CD14-positive monocyte (primary cell): ENCODE measurements at regions not wholly inside any gene's neighbourhood (a gene's known extent, or its start where the extent isn't known, plus 50 kb on each side); places are given as distances from the start of the nearest gene placed in this dataset.

Experiments used
- DNase-seq, 3 donors: peaks; one replicate each; pipeline ENCODE4 v3.0.0-alpha.2; 2011 to 2022
- H2AFZ ChIP-seq: 2 replicates; pipeline ENCODE4 v1.6.0; 2012; ENCODE audit warnings: mild to moderate bottlenecking, low read depth, low read length, inconsistent platforms; ENCODE audit not compliant: insufficient read depth, poor library complexity, severe bottlenecking
- H3K27ac ChIP-seq, 2 donors: 1 replicate in 1 of 2; 2 replicates in 1 of 2; pipeline ENCODE4 v1.5.1; 2012 to 2013; ENCODE audit warnings: low read length in 2 of 2, control low read depth in 1 of 2, inconsistent platforms in 1 of 2, low read depth in 1 of 2, mild to moderate bottlenecking in 1 of 2
- H3K27me3 ChIP-seq, 2 donors: one replicate each; pipeline versions ENCODE4 v1.6.0 to v1.6.1; 2011 to 2013; ENCODE audit warnings: low read length in 2 of 2; ENCODE audit not compliant: control insufficient read depth in 2 of 2, insufficient read depth in 2 of 2
- H3K36me3 ChIP-seq, 2 donors: replicated peaks in 1 of 2; 1 replicate in 1 of 2; 2 replicates in 1 of 2; pipeline versions ENCODE4 v1.5.1 to v1.6.1; 2012 to 2013; ENCODE audit warnings: low read length in 2 of 2, control low read depth in 1 of 2, inconsistent platforms in 1 of 2, mild to moderate bottlenecking in 1 of 2; ENCODE audit not compliant: insufficient read depth in 2 of 2, control insufficient read depth in 1 of 2
- H3K4me1 ChIP-seq, 2 donors: 1 replicate in 1 of 2; 2 replicates in 1 of 2; pipeline versions ENCODE4 v1.5.1 to v1.6.1; 2012 to 2013; ENCODE audit warnings: low read length in 2 of 2, control low read depth in 1 of 2, inconsistent platforms in 1 of 2, mild to moderate bottlenecking in 1 of 2, moderate library complexity in 1 of 2; ENCODE audit not compliant: insufficient read depth in 2 of 2, control insufficient read depth in 1 of 2
- H3K4me2 ChIP-seq: replicated peaks from 2 replicates; pipeline ENCODE3; 2012; ENCODE audit warnings: low read length, moderate library complexity, mild to moderate bottlenecking; ENCODE audit not compliant: poor library complexity, severe bottlenecking; ENCODE audit errors: extremely low read depth
- H3K4me3 ChIP-seq, 3 experiments: fragments of 200-600 bp in 1 of 3; sonication (generic) in 1 of 3; replicated peaks in 1 of 3; 1 replicate in 2 of 3; 2 replicates in 1 of 3; pipeline ENCODE4 v1.5.1; 2011 to 2013; ENCODE audit warnings: low read length in 3 of 3, mild to moderate bottlenecking in 3 of 3, control low read depth in 2 of 3, low read depth in 2 of 3, inconsistent platforms in 1 of 3, moderate library complexity in 1 of 3
- H3K79me2 ChIP-seq: 2 replicates; pipeline ENCODE4 v1.6.0; 2012; ENCODE audit warnings: mild to moderate bottlenecking, control low read depth, inconsistent platforms, low read length, moderate library complexity; ENCODE audit not compliant: insufficient read depth
- H3K9ac ChIP-seq: 2 replicates; pipeline ENCODE4 v1.6.0; 2017; ENCODE audit warnings: low read length, mild to moderate bottlenecking; ENCODE audit not compliant: insufficient read depth, poor library complexity, severe bottlenecking
- H3K9me3 ChIP-seq, 2 donors: replicated peaks in 1 of 2; 1 replicate in 1 of 2; 2 replicates in 1 of 2; pipeline versions ENCODE4 v1.5.1 to v1.6.1; 2012 to 2013; ENCODE audit warnings: low read length in 2 of 2, control low read depth in 1 of 2; ENCODE audit not compliant: control insufficient read depth in 1 of 2, insufficient read depth in 1 of 2
- H4K20me1 ChIP-seq: 2 replicates; pipeline ENCODE4 v1.6.0; 2012; ENCODE audit warnings: mild to moderate bottlenecking, low read length, control low read depth, moderate library complexity; ENCODE audit not compliant: insufficient read depth
- H3K27ac Mint-ChIP-seq, 7 donors: one replicate each; pipeline ENCODE4 v1.8.0; 2020; ENCODE audit warnings: mild to moderate bottlenecking in 7 of 7, mixed read lengths in 7 of 7, moderate library complexity in 6 of 7, inconsistent platforms in 2 of 7
- H3K27me3 Mint-ChIP-seq, 3 donors: one replicate each; pipeline ENCODE4 v1.8.0; 2021 to 2022; ENCODE audit warnings: low read depth in 3 of 3, mild to moderate bottlenecking in 3 of 3, mixed read lengths in 3 of 3, moderate library complexity in 3 of 3, inconsistent platforms in 1 of 3
- H3K36me3 Mint-ChIP-seq, 2 donors: one replicate each; pipeline ENCODE4 v1.8.0; 2020; ENCODE audit warnings: mixed read lengths in 2 of 2, inconsistent platforms in 1 of 2, mild to moderate bottlenecking in 1 of 2
- H3K4me1 Mint-ChIP-seq: one replicate; pipeline ENCODE4 v1.8.0; 2020; ENCODE audit warnings: mild to moderate bottlenecking, mixed read lengths
- H3K4me3 Mint-ChIP-seq, 2 donors: one replicate each; pipeline ENCODE4 v1.8.0; 2020; ENCODE audit warnings: mild to moderate bottlenecking in 2 of 2, mixed read lengths in 2 of 2, moderate library complexity in 1 of 2
- H3K9me3 Mint-ChIP-seq, 7 donors: one replicate each; pipeline ENCODE4 v1.8.0; 2020 to 2022; ENCODE audit warnings: mixed read lengths in 7 of 7, mild to moderate bottlenecking in 6 of 7, moderate library complexity in 6 of 7, inconsistent platforms in 2 of 7
- CTCF ChIP-seq: fragments of 200-600 bp; IDR thresholded peaks from one replicate; pipeline ENCODE4 v1.8.0; 2022; ENCODE audit warnings: antibody characterized with exemption, mild to moderate bottlenecking
- WGBS: methylation state at CpG from one replicate; pipeline ENCODE4 v1.1.5; 2013; ENCODE audit warnings: missing lambda C conversion rate; ENCODE audit not compliant: insufficient coverage; 5-methylcytosine and 5-hydroxymethylcytosine counted together
- intact Hi-C, 2 donors: fragments of 100-400 bp; cut with micrococcal nuclease; formaldehyde crosslinking; loops; one replicate each; pipeline versions ENCODE4 v1.15.0 to v1.15.1; 2023

- Mint-ChIP-seq H3K27me3 (peaks cover 0 to 3% (median 2%) of the 10 kb centered on the region in 3 donors), H3K4me3 (no peak overlapping the region), H3K27ac (peak overlapping the region in 1 of 7 donors; percentile 57), H3K36me3 (no peaks in the 10 kb centered on the region), H3K4me1 (peaks cover 5% of the 10 kb centered on the region), H3K9me3 (peaks cover 0 to 6% (median 2%) of the 10 kb centered on the region in 7 donors)
- Histone ChIP-seq H3K9me3 (no peaks in the 10 kb centered on the region), H3K79me2 (no peaks in the 10 kb centered on the region), H4K20me1 (no peaks in the 10 kb centered on the region), H3K36me3 (no peaks in the 10 kb centered on the region), H3K9ac (no peak overlapping the region), H2AFZ (no peak overlapping the region), H3K4me2 (no peak overlapping the region), H3K27ac (no peak overlapping the region), H3K4me3 (no peak overlapping the region), H3K4me1 (no peaks in the 10 kb centered on the region), H3K27me3 (no peaks in the 10 kb centered on the region)
- TF ChIP-seq CTCF: no peak
- DNase-seq: no peak
- intact Hi-C loops: no loop called here
- WGBS: 100% methylated on average over 3 of the region's 8 CpGs
Observed at GRCh38 chr4:13966231-13967195, 339.0 kb upstream of the BOD1L1 start.

- no peaks in the 10 kb centered on the region for H3K27me3 ChIP-seq
- no peak overlapping the region for H3K9ac ChIP-seq
- no peak for DNase-seq
- Mint-ChIP-seq H3K9me3 (peaks cover 0 to 3% (median 1%) of the 10 kb centered on the region in 7 donors), H3K27ac (no peak overlapping the region), H3K4me1 (peaks cover 7% of the 10 kb centered on the region), H3K27me3 (peaks cover 0 to 3% (median 0%) of the 10 kb centered on the region in 3 donors), H3K4me3 (no peak overlapping the region), H3K36me3 (no peaks in the 10 kb centered on the region)
- no CpG with 5 or more reads among the region's 2 CpGs for WGBS
- no peak for TF ChIP-seq CTCF
- no peak overlapping the region for H3K27ac ChIP-seq
- H4K20me1 ChIP-seq: no peaks in the 10 kb centered on the region
- no peaks in the 10 kb centered on the region for H3K79me2 ChIP-seq
- no peaks in the 10 kb centered on the region for H3K4me1 ChIP-seq
- intact Hi-C loops: no loop called here
- H3K4me2 ChIP-seq: no peak overlapping the region
- no peaks in the 10 kb centered on the region for H3K9me3 ChIP-seq
- no peaks in the 10 kb centered on the region for H3K36me3 ChIP-seq
- H2AFZ ChIP-seq: no peak overlapping the region
- no peak overlapping the region for H3K4me3 ChIP-seq
Observed at GRCh38 chr4:13968723-13969122, 341.2 kb upstream of the BOD1L1 start.
